SK-N-SH (cell line): ENCODE measurements at regions not wholly inside any gene's neighbourhood (a gene's known extent, or its start where the extent isn't known, plus 50 kb on each side); places are given as distances from the start of the nearest gene placed in this dataset.

Source experiments
- CTCF ChIA-PET: fragments of 300-600, 350-600 bp; formaldehyde crosslinking; extraction: SDS; loops from one replicate; lab custom pipeline; 2021; lab: Yijun Ruan, JAX
- POLR2A ChIA-PET: fragments of 350-600 bp; sonication (Branson Sonifier 250); formaldehyde crosslinking; extraction: SDS; loops from one replicate; lab custom pipeline; 2020; ENCODE audit warnings: antibody characterized with exemption, inconsistent platforms; lab: Yijun Ruan, JAX
- DNase-seq: peaks from one replicate; pipeline ENCODE4 v3.0.0; 2012
- H2AFZ ChIP-seq: fragments of 200-600 bp; sonication (generic); 2 replicates; pipeline ENCODE4 v1.8.1; 2016; ENCODE audit warnings: antibody characterized with exemption, mild to moderate bottlenecking, low read depth
- H3F3A ChIP-seq: fragments of 200-600 bp; sonication (generic); replicated peaks from 2 replicates; pipeline ENCODE3; 2016; ENCODE audit warnings: antibody characterized with exemption, mild to moderate bottlenecking; ENCODE audit not compliant: insufficient read depth
- H3K27ac ChIP-seq, 2 experiments: fragments of 200-500 bp in 1 of 2; fragments of 200-600 bp in 1 of 2; sonication (Bioruptor generic) in 1 of 2; sonication (generic), shearing (Covaris generic) in 1 of 2; 2 replicates each; pipeline versions ENCODE4 v1.5.1 to v1.6.1; 2014 to 2016; ENCODE audit warnings: low read depth in 2 of 2, inconsistent platforms in 1 of 2, low read length in 1 of 2, mild to moderate bottlenecking in 1 of 2, mixed read lengths in 1 of 2
- H3K27me3 ChIP-seq: fragments of 200-600 bp; sonication (generic), shearing (Covaris generic); 2 replicates; pipeline ENCODE4 v1.6.1; 2016; ENCODE audit warnings: mixed run types; ENCODE audit not compliant: insufficient read depth
- H3K36me3 ChIP-seq, 2 experiments: fragments of 200-500 bp in 1 of 2; fragments of 200-600 bp in 1 of 2; sonication (Bioruptor generic) in 1 of 2; sonication (generic) in 1 of 2; replicated peaks in 1 of 2; 2 replicates each; pipeline versions ENCODE3 to v1.5.1; 2014 to 2016; ENCODE audit warnings: low read length in 1 of 2, mild to moderate bottlenecking in 1 of 2; ENCODE audit not compliant: insufficient read depth in 2 of 2, control insufficient read depth in 1 of 2
- H3K4me1 ChIP-seq, 2 experiments: fragments of 200-500 bp in 1 of 2; fragments of 200-600 bp in 1 of 2; sonication (Bioruptor generic) in 1 of 2; sonication (generic), shearing (Covaris generic) in 1 of 2; 2 replicates each; pipeline versions ENCODE4 v1.5.1 to v1.6.1; 2014 to 2016; ENCODE audit warnings: low read depth in 1 of 2, low read length in 1 of 2, mixed run types in 1 of 2; ENCODE audit not compliant: insufficient read depth in 2 of 2, control insufficient read depth in 1 of 2
- H3K4me2 ChIP-seq: fragments of 200-600 bp; sonication (generic), shearing (Covaris generic); 2 replicates; pipeline ENCODE4 v1.6.1; 2017; ENCODE audit warnings: mixed run types
- H3K4me3 ChIP-seq, 2 experiments: fragments of 200-500 bp in 1 of 2; fragments of 200-600 bp in 1 of 2; sonication (Bioruptor generic) in 1 of 2; sonication (generic), shearing (Covaris generic) in 1 of 2; 2 replicates each; pipeline versions ENCODE4 v1.5.1 to v1.8.1; 2014 to 2016; ENCODE audit warnings: low read depth in 2 of 2, inconsistent platforms in 1 of 2, low read length in 1 of 2, mild to moderate bottlenecking in 1 of 2, mixed read lengths in 1 of 2, moderate library complexity in 1 of 2
- H3K79me2 ChIP-seq: fragments of 200-600 bp; sonication (generic); 2 replicates; pipeline ENCODE4 v1.8.1; 2017; ENCODE audit warnings: mild to moderate bottlenecking; ENCODE audit not compliant: insufficient read depth
- H3K9ac ChIP-seq: fragments of 200-600 bp; sonication (generic); 2 replicates; pipeline ENCODE4 v1.6.1; 2017; ENCODE audit warnings: mixed run types
- H3K9me2 ChIP-seq: fragments of 200-600 bp; sonication (generic); 2 replicates; pipeline ENCODE4 v1.6.1; 2017; ENCODE audit warnings: mixed run types
- H3K9me3 ChIP-seq: fragments of 200-600 bp; sonication (generic); 2 replicates; pipeline ENCODE4 v1.6.1; 2017; ENCODE audit warnings: mixed run types, mild to moderate bottlenecking, moderate library complexity
- H4K20me1 ChIP-seq: fragments of 200-600 bp; sonication (generic); 2 replicates; pipeline ENCODE4 v1.6.1; 2017; ENCODE audit warnings: mild to moderate bottlenecking, mixed run types; ENCODE audit not compliant: insufficient read depth
- CTCF ChIP-seq: fragments of 200-600 bp; sonication (generic); IDR thresholded peaks from 2 replicates; pipeline ENCODE4 v1.6.1; 2017; ENCODE audit warnings: antibody characterized with exemption, mild to moderate bottlenecking, moderate library complexity
- EP300 ChIP-seq, 2 experiments: IDR thresholded peaks; 2 replicates each; pipeline versions ENCODE4 v1.4.0 to v1.6.1; 2012; ENCODE audit warnings: borderline replicate concordance in 1 of 2, low read depth in 1 of 2, low read length in 1 of 2
- EZH2phosphoT487 ChIP-seq: fragments of 200-600 bp; sonication (generic); IDR thresholded peaks from 2 replicates; pipeline ENCODE4 v1.6.1; 2017; ENCODE audit warnings: low read depth, mixed run types, mild to moderate bottlenecking, antibody characterized with exemption, moderate library complexity, borderline replicate concordance
- FOSL2 ChIP-seq: IDR thresholded peaks from 2 replicates; pipeline ENCODE4 v1.4.0; 2012; ENCODE audit warnings: low read depth, mild to moderate bottlenecking, moderate library complexity, borderline replicate concordance
- FOXM1 ChIP-seq: IDR thresholded peaks from 2 replicates; pipeline ENCODE4 v1.4.0; 2012; ENCODE audit warnings: low read depth, mild to moderate bottlenecking
- GABPA ChIP-seq: IDR thresholded peaks from 2 replicates; pipeline ENCODE4 v1.4.0; 2012; ENCODE audit warnings: low read depth, mild to moderate bottlenecking
- GATA2 ChIP-seq: sonication (generic); formaldehyde crosslinking; IDR thresholded peaks from 2 replicates; pipeline ENCODE4 v1.5.0; 2020; ENCODE audit warnings: mild to moderate bottlenecking, missing genetic modification reagents
- IRF3 ChIP-seq: fragments of 150-350 bp; IDR thresholded peaks from 2 replicates; pipeline ENCODE4 v1.6.1; 2016; ENCODE audit warnings: mild to moderate bottlenecking, low read depth, low read length
- MAX ChIP-seq: IDR thresholded peaks from 2 replicates; pipeline ENCODE4 v1.4.0; 2012; ENCODE audit warnings: low read depth
- MEF2A ChIP-seq: IDR thresholded peaks from 2 replicates; pipeline ENCODE4 v1.4.0; 2012; ENCODE audit warnings: low read depth, borderline replicate concordance
- MXI1 ChIP-seq: IDR thresholded peaks from 2 replicates; pipeline ENCODE4 v1.6.1; 2012; ENCODE audit warnings: mild to moderate bottlenecking, low read depth, low read length, improper control_type of control experiment
- NRF1 ChIP-seq: IDR thresholded peaks from 2 replicates; pipeline ENCODE4 v1.6.1; 2012; ENCODE audit warnings: low read depth, mild to moderate bottlenecking, low read length
- POLR2AphosphoS5 ChIP-seq: IDR thresholded peaks from 2 replicates; pipeline ENCODE4 v1.6.1; 2012; ENCODE audit warnings: low read depth, low read length
- RAD21 ChIP-seq: IDR thresholded peaks from 2 replicates; pipeline ENCODE4 v1.6.1; 2012; ENCODE audit warnings: mild to moderate bottlenecking, low read length
- SMC3 ChIP-seq: IDR thresholded peaks from 2 replicates; pipeline ENCODE4 v1.6.1; 2012; ENCODE audit warnings: low read depth, low read length, improper control_type of control experiment
- TCF12 ChIP-seq: IDR thresholded peaks from 2 replicates; pipeline ENCODE4 v1.4.0; 2012
- TEAD4 ChIP-seq: IDR thresholded peaks from 2 replicates; pipeline ENCODE4 v1.4.0; 2012; ENCODE audit warnings: mild to moderate bottlenecking, borderline replicate concordance; ENCODE audit not compliant: insufficient read depth
- USF1 ChIP-seq: IDR thresholded peaks from 2 replicates; pipeline ENCODE4 v1.4.0; 2012; ENCODE audit warnings: low read depth, borderline replicate concordance
- USF2 ChIP-seq: fragments of 150-350 bp; IDR thresholded peaks from 2 replicates; pipeline ENCODE4 v1.6.1; 2017; ENCODE audit warnings: antibody characterized with exemption, low read length, low read depth, borderline replicate concordance
- ZBTB33 ChIP-seq: IDR thresholded peaks from 2 replicates; pipeline ENCODE4 v1.4.0; 2012; ENCODE audit warnings: low read depth, borderline replicate concordance
- WGBS: methylation state at CpG from one replicate; pipeline ENCODE4 v1.1.6; 2017; ENCODE audit warnings: low lambda C conversion rate; 5-methylcytosine and 5-hydroxymethylcytosine counted together

- Histone ChIP-seq H3K9me3 (no peaks in the 10 kb centered on the region), H2AFZ (no peak overlapping the region), H3K27me3 (no peaks in the 10 kb centered on the region), H3K9ac (no peak overlapping the region), H3K27ac (peak overlapping the region in 1 of 2 experiments; percentile 35; a peak in 1 of 4 replicates), H3F3A (peaks cover 10% of the 10 kb centered on the region), H4K20me1 (no peaks in the 10 kb centered on the region), H3K36me3 (no peaks in the 10 kb centered on the region), H3K4me1 (peaks cover 2 to 4% of the 10 kb centered on the region in 2 experiments; a peak in 2 of 4 replicates), H3K9me2 (no peaks in the 10 kb centered on the region), H3K4me2 (peak overlapping the region; percentile 20; the same call in 1 of the 2 replicates), H3K4me3 (no peak overlapping the region), H3K79me2 (no peaks in the 10 kb centered on the region)
- POLR2A ChIA-PET = no interaction called here
- 66% methylated on average over 33 of the region's 36 CpGs for WGBS
- CTCF ChIA-PET = interaction anchor here (0.8 to 2.0 kb wide), 3 partner anchors 53 to 306 kb away, joined by 3 to 7 read pairs (median 3); no protein-coding TSS in a partner anchor
- TF ChIP-seq MEF2A (no peak), GATA2 (no peak), MXI1 (no peak), FOSL2 (no peak), EP300 (IDR thresholded peaks at IDR 0.05; ENCODE audit: borderline replicate concordance in 1 of 2, low read depth in 1 of 2, low read length in 1 of 2) (0 out of 4 replicates have a peak, but pooled peaks of 1 of the 2 experiments have one; percentile 25), POLR2AphosphoS5 (no peak), MAX (no peak), RAD21 (peak; percentile 42), SMC3 (no peak), CTCF (no peak), TEAD4 (no peak), NRF1 (no peak)
- peak; percentile 77 for DNase-seq
These were observed 199.8 kb downstream of the RBM19 start for GRCh38 chr12:113766131-113766878.

GRCh38 chr12:113764661-113765060 lies 201.5 kb downstream of the RBM19 start:
- no peak overlapping the region for H3K27ac ChIP-seq
- H3K4me3 ChIP-seq = no peak overlapping the region
- H3F3A ChIP-seq = peaks cover 10% of the 10 kb centered on the region
- CTCF ChIA-PET = no interaction called here
- H3K9ac ChIP-seq = no peak overlapping the region
- WGBS = 92% methylated on average over 10 of the region's 10 CpGs
- H3K9me3 ChIP-seq = no peaks in the 10 kb centered on the region
- H3K9me2 ChIP-seq = no peaks in the 10 kb centered on the region
- POLR2A ChIA-PET = no interaction called here
- H3K4me1 ChIP-seq = peaks cover 2 to 4% of the 10 kb centered on the region in 2 experiments; a peak in 2 of 4 replicates
- no peak overlapping the region for H3K4me2 ChIP-seq
- H3K27me3 ChIP-seq = no peaks in the 10 kb centered on the region
- H2AFZ ChIP-seq = no peak overlapping the region
- H3K36me3 ChIP-seq = no peaks in the 10 kb centered on the region
- no peaks in the 10 kb centered on the region for H3K79me2 ChIP-seq
- H4K20me1 ChIP-seq = no peaks in the 10 kb centered on the region
- DNase-seq = no peak
- TF ChIP-seq USF1 (no peak), USF2 (no peak), FOXM1 (no peak), TCF12 (no peak), ZBTB33 (no peak), MXI1 (no peak), IRF3 (no peak), EZH2phosphoT487 (no peak), GABPA (no peak)
